Fibroblast of mammary gland (primary cell): ENCODE measurements at regions not wholly inside any gene's neighbourhood (a gene's known extent, or its start where the extent isn't known, plus 50 kb on each side); places are given as distances from the start of the nearest gene placed in this dataset.

ENCODE experiments used
- DNase-seq: peaks from one replicate; pipeline ENCODE4 v3.0.0-alpha.2; 2010; ENCODE audit warnings: low read depth
- H3K4me3 ChIP-seq: 2 replicates; pipeline ENCODE4 v1.5.1; 2011; ENCODE audit warnings: low read depth, mild to moderate bottlenecking, low read length, moderate library complexity; ENCODE audit not compliant: control insufficient read depth
- TF ChIP-seq, protein P1 (sequence below): conservative IDR thresholded peaks from 2 replicates; pipeline ENCODE4 v1.5.1; 2011; ENCODE audit warnings: low read depth, low read length, inconsistent platforms; ENCODE audit not compliant: control insufficient read depth, insufficient read depth

DNA sequence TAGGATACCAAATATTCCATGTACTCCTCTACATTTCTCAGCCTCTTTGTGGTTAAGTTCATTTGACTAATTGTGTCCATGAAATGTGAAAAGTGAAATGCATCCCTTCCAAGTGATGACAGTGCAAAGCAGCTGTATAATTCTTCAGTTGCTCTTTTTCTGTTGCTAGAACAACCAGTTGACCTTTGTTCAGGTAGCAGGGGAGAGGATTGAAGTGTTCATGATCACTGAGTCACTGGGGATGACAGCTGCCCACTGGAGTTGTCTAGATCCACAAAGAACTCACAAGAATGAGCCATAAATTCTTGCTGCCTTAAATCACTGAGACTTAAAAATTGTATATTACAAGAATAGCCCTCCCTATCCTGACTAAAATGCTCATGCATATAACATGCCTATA lies 254.6 kb downstream of the EPHA7 start:
- TF ChIP-seq, protein P1, sequence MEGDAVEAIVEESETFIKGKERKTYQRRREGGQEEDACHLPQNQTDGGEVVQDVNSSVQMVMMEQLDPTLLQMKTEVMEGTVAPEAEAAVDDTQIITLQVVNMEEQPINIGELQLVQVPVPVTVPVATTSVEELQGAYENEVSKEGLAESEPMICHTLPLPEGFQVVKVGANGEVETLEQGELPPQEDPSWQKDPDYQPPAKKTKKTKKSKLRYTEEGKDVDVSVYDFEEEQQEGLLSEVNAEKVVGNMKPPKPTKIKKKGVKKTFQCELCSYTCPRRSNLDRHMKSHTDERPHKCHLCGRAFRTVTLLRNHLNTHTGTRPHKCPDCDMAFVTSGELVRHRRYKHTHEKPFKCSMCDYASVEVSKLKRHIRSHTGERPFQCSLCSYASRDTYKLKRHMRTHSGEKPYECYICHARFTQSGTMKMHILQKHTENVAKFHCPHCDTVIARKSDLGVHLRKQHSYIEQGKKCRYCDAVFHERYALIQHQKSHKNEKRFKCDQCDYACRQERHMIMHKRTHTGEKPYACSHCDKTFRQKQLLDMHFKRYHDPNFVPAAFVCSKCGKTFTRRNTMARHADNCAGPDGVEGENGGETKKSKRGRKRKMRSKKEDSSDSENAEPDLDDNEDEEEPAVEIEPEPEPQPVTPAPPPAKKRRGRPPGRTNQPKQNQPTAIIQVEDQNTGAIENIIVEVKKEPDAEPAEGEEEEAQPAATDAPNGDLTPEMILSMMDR: no peak
- no peak overlapping the region for H3K4me3 ChIP-seq
- no peak for DNase-seq

DNA sequence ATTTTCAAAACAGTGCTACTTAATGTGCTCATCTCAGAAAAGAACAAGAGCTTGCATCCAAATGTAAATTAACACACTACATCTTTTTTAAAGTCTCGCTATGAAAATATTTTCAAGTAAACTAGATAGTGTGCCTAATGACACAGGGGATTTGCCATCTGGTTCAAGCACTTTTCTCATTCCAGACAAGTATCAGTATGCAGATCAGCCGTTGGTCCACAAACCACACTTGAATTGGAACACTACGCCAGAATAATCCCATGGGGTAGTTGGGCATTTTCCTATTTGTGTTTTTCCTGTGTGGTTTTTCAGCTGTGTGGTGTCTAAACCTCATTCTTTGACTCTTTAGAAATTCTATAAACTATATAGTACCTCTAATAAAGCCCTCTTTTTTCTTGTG lies 256.2 kb downstream of the EPHA7 start:
- DNase-seq: no peak

GRCh38 chr6:93139408-93140081 lies 279.8 kb downstream of the EPHA7 start:
- TF ChIP-seq, protein P1: no peak
- H3K4me3 ChIP-seq: no peak overlapping the region
- no peak for DNase-seq

More for the DNA sequence above, 256.2 kb downstream of the EPHA7 start:
- H3K4me3 ChIP-seq: no peak overlapping the region
- TF ChIP-seq, protein P1: no peak

GRCh38 chr6:93136111-93136510 lies 283.2 kb downstream of the EPHA7 start:
- TF ChIP-seq, protein P1: no peak
- no peak overlapping the region for H3K4me3 ChIP-seq
- no peak for DNase-seq

DNA sequence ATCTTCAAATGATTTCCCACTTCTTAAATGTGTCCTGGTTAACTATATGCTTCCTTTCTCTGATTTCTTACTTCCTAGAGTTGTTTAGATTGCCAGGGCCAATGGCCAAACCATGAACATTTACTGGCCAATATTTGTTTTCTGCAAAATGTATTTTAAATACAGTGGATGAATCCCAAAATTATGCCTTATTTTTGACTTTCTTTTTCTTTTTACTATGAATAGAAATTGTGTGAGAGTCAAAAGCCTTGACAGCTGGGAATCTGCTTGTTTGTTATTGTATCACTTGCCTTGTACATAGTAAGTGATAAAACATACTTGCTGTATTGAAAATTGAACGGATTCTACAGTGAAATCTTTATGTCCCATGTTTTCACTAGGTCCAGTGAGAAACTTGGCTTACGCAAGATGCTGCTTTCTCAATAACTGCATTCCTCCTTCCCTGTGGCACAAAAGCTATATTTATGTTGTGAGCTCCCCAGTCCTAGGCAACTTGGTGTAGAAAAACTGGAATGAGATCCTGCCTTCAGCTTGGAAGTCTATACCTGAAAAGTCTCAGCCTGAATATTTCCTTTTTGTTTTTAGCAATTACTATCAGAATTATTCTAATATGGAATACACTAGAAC lies 295.2 kb downstream of the EPHA7 start:
- DNase-seq: no peak
- H3K4me3 ChIP-seq: no peak overlapping the region
- TF ChIP-seq, protein P1: no peak

DNA sequence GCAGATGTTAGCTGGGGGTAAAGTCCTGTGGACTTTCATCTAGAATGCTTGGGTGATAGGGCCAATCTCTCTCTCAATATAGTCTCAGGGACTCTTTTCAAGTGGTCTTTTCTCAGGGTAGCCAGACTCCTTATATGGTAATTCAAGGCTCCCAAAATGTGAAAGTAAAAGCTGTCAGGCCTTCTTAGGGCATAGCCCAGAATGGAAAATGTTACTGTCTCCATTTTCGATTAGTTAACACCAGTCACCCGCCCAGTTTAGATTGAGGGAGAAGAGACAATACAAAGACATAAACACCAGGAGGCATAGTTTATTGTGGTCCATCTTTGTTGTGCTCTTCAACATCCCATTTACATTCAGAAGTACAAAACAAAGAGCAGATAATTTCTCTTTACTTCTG lies 295.8 kb downstream of the EPHA7 start:
- TF ChIP-seq, protein P1: no peak
- H3K4me3 ChIP-seq: no peak overlapping the region
- DNase-seq: no peak

DNA sequence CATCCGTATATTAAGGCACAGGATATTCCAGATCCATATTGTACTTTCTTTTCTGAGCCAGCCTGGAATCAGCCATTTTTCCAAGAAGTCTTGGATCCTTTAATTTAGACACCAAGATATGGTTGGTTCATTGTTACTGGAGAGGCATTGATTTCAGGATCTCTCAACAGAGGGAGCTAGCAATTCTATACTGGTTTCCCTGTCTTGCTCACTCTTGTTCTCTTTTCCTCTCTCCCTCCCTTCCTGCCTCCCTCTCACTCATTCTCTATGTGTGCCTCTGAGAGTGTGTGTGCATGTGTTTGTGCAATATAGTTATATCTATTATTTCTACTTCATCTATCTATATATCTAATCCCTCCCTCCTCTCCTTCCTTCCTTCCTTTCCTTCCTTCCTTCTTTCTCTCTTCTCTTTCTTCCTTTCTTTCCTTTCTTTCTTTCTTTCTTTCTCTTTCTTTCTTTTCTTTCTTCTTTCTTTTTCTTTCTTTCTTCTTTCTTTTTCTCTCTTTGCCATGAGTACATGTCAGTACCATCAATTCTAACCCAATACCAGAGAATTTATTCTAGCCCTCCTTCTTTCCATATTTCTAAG lies 299.1 kb downstream of the EPHA7 start:
- TF ChIP-seq, protein P1: no peak
- DNase-seq: no peak
- no peak overlapping the region for H3K4me3 ChIP-seq
